Panc1 (cell line): ENCODE measurements at regions not wholly inside any gene's neighbourhood (a gene's known extent, or its start where the extent isn't known, plus 50 kb on each side); places are given as distances from the start of the nearest gene placed in this dataset.

ENCODE experiments used
- ATAC-seq: fragments of 200-7000 bp; cut with Tn5 transposase; 2 replicates; pipeline ENCODE4 v1.9.1; 2020; ENCODE audit warnings: mild to moderate bottlenecking, moderate library complexity
- BruUV-seq: library from RNA; stranded (reverse); fragments of 400-500 nt; replicated peaks from 2 replicates; lab custom pipeline; 2021; lab: Mats Ljungman, UMichigan
- CTCF ChIA-PET: fragments of 300-600 bp; sonication (Branson Sonifier 250); formaldehyde crosslinking; loops from one replicate; lab custom pipeline; 2022; ENCODE audit warnings: antibody characterized with exemption; lab: Charles Lee
- POLR2A ChIA-PET: fragments of 300-600 bp; sonication (Branson Sonifier 250); formaldehyde crosslinking; loops from one replicate; lab custom pipeline; 2022; ENCODE audit warnings: antibody characterized with exemption; lab: Charles Lee
- DNase-seq: peaks from one replicate; pipeline ENCODE4 v3.0.0-alpha.2; 2010; ENCODE audit warnings: low read depth, low spot score
- H3K27ac ChIP-seq: 2 replicates; pipeline ENCODE4 v1.5.1; 2011; ENCODE audit warnings: mild to moderate bottlenecking, low read length, inconsistent platforms
- H3K27me3 ChIP-seq: fragments of 200-500 bp; sonication (Bioruptor generic); 2 replicates; pipeline ENCODE4 v1.6.0; 2014; ENCODE audit warnings: low read length, inconsistent platforms; ENCODE audit not compliant: control insufficient read depth, insufficient read depth
- H3K36me3 ChIP-seq: fragments of 200-500 bp; sonication (Bioruptor generic); 2 replicates; pipeline ENCODE4 v1.5.1; 2014; ENCODE audit warnings: inconsistent platforms, mild to moderate bottlenecking, low read length, moderate library complexity; ENCODE audit not compliant: control insufficient read depth, insufficient read depth
- H3K4me1 ChIP-seq: 2 replicates; pipeline ENCODE4 v1.5.1; 2011; ENCODE audit warnings: inconsistent platforms, mild to moderate bottlenecking, low read length, moderate library complexity; ENCODE audit not compliant: control insufficient read depth, insufficient read depth
- H3K4me3 ChIP-seq, 2 experiments: 2 replicates each; pipeline ENCODE4 v1.5.1; 2011 to 2012; ENCODE audit warnings: low read depth in 2 of 2, low read length in 2 of 2, mild to moderate bottlenecking in 2 of 2, inconsistent platforms in 1 of 2, moderate library complexity in 1 of 2
- H3K9me3 ChIP-seq: fragments of 200-500 bp; sonication (Bioruptor generic); 2 replicates; pipeline ENCODE4 v1.5.1; 2014; ENCODE audit warnings: low read depth, mild to moderate bottlenecking, inconsistent platforms, low read length, moderate library complexity; ENCODE audit not compliant: control insufficient read depth, insufficient read depth
- CTCF ChIP-seq: fragments of 450-650 bp; IDR thresholded peaks from 2 replicates; pipeline ENCODE4 v1.5.1; 2017; ENCODE audit warnings: mild to moderate bottlenecking
- POLR2AphosphoS5 ChIP-seq: IDR thresholded peaks from 2 replicates; pipeline ENCODE4 v1.6.1; 2012; ENCODE audit warnings: mild to moderate bottlenecking, low read depth, low read length, moderate library complexity
- REST ChIP-seq, 2 experiments: IDR thresholded peaks; 2 replicates each; pipeline ENCODE4 v1.6.1; 2011 to 2012; ENCODE audit warnings: low read depth in 2 of 2, control low read depth in 1 of 2, low read length in 1 of 2, mild to moderate bottlenecking in 1 of 2, moderate library complexity in 1 of 2; ENCODE audit not compliant: insufficient read depth in 1 of 2
- SIN3A ChIP-seq: IDR thresholded peaks from 2 replicates; pipeline ENCODE4 v1.6.1; 2012; ENCODE audit warnings: low read depth, mild to moderate bottlenecking, low read length, moderate library complexity, borderline replicate concordance; ENCODE audit not compliant: insufficient read depth
- TCF7L2 ChIP-seq: IDR thresholded peaks from 2 replicates; pipeline ENCODE4 v1.6.1; 2011; ENCODE audit warnings: mild to moderate bottlenecking, low read depth, low read length, inconsistent platforms
- in situ Hi-C: cut with HindIII; loops from 2 replicates; pipeline ENCODE4 v1.10.0; 2016; ENCODE audit warnings: low sequenced_read_pairs, low pct_unique_long_range_greater_than_20kb
- intact Hi-C: fragments of 100-400 bp; cut with micrococcal nuclease; formaldehyde crosslinking; loops from one replicate; pipeline ENCODE4 v1.10.0; 2022; ENCODE audit not compliant: unreplicated experiment

DNA sequence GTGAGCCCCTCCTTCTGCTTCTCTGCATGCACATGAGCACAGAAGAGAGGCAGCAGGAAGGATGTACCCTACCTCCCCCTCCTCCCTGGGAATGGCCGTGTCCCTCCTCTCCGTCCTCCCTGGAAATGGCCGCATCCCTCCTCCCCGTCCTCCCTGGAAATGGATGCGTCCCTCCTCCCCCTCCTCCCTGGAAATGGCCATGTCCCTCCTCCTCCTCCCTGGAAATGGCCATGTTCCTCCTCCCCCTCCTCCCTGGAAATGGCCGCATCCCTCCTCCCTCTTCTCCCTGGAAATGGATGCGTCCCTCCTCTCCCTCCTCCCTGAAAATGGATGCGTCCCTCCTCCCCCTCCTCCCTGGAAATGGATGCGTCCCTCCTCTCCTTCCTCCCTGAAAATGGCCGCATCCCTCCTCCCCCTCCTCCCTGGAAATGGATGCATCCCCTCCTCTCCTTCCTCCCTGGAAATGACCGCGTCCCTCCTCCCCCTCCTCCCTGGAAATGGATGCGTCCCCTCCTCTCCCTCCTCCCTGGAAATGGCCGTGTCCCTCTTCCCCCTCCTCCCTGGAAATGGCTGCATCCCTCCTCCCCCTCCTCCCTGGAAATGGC, 428.6 kb downstream of the AACS start:
- no peak overlapping the region for H3K4me3 ChIP-seq
- ChIA-PET POLR2A (no interaction called here), CTCF (no interaction called here)
- intact Hi-C loops, result no loop called here
- ATAC-seq (no peak), DNase-seq (no peak)
- no peaks in the 10 kb centered on the region for H3K27me3 ChIP-seq
- H3K4me1 ChIP-seq, result no peaks in the 10 kb centered on the region
- H3K27ac ChIP-seq, result no peak overlapping the region
- in situ Hi-C loops, result no loop called here
- BruUV-seq, result no TSS peak
- no peaks in the 10 kb centered on the region for H3K36me3 ChIP-seq
- no peaks in the 10 kb centered on the region for H3K9me3 ChIP-seq
- TF ChIP-seq CTCF (no peak), POLR2AphosphoS5 (no peak), REST (IDR thresholded peaks at IDR 0.05; ENCODE audit: insufficient read depth in 1 of 2, low read depth in 2 of 2, low read length in 1 of 2) (no peak), TCF7L2 (no peak), SIN3A (no peak)

DNA sequence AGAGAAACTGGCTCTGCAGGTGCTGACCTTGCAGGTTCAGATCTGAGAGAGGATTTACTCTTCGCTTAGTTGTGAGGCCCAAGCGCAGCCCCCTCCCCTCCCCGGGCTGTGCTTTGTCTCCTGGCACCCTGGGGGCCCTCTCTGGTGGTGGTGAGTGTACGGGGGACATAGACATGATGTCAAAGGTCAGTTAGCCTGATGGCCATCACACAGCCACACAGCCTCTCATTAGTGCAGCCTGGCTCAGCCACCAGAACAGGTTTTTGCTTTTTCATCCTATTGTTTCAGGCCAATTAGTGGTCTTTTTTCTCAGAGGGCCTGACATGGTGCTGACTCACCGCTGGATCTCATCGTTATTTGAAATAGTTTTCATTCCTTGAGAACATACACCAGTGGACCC, 437.9 kb downstream of the AACS start:
- Histone ChIP-seq H3K9me3 (no peaks in the 10 kb centered on the region), H3K27ac (no peak overlapping the region), H3K4me1 (no peaks in the 10 kb centered on the region), H3K27me3 (no peaks in the 10 kb centered on the region; the same call in 1 of the 2 replicates), H3K36me3 (no peaks in the 10 kb centered on the region), H3K4me3 (no peak overlapping the region)
- no peak for DNase-seq
- ATAC-seq, result no peak
- ChIA-PET CTCF (no interaction called here), POLR2A (no interaction called here)
- TF ChIP-seq TCF7L2, result no peak
- TF ChIP-seq REST (IDR thresholded peaks at IDR 0.05; ENCODE audit: insufficient read depth in 1 of 2, low read depth in 2 of 2, low read length in 1 of 2), result no peak
- TF ChIP-seq CTCF, result no peak
- no peak for TF ChIP-seq SIN3A
- no peak for TF ChIP-seq POLR2AphosphoS5
- in situ Hi-C loops (no loop called here), intact Hi-C loops (no loop called here)
- BruUV-seq, result no TSS peak
